Fibroblast of gingiva (primary cell): ENCODE measurements at regions not wholly inside any gene's neighbourhood (a gene's known extent, or its start where the extent isn't known, plus 50 kb on each side); places are given as distances from the start of the nearest gene placed in this dataset.
"Not testable (repeated sequence)": the region's sequence is repeated elsewhere in the genome, so short reads cannot be mapped to it uniquely, and the experiment has no call there.

ENCODE experiments used
- DNase-seq: peaks from one replicate; pipeline ENCODE4 v3.0.0-alpha.2; 2011; ENCODE audit warnings: low read depth

- DNase-seq: no peak
Measured at GRCh38 chr10:118805146-118805545, 50.4 kb upstream of the CACUL1 start.

GRCh38 chr10:118807512-118808305 lies 52.9 kb upstream of the CACUL1 start:
- DNase-seq: no peak

GRCh38 chr10:118808601-118809356 lies 54.0 kb upstream of the CACUL1 start:
- no peak for DNase-seq

DNA sequence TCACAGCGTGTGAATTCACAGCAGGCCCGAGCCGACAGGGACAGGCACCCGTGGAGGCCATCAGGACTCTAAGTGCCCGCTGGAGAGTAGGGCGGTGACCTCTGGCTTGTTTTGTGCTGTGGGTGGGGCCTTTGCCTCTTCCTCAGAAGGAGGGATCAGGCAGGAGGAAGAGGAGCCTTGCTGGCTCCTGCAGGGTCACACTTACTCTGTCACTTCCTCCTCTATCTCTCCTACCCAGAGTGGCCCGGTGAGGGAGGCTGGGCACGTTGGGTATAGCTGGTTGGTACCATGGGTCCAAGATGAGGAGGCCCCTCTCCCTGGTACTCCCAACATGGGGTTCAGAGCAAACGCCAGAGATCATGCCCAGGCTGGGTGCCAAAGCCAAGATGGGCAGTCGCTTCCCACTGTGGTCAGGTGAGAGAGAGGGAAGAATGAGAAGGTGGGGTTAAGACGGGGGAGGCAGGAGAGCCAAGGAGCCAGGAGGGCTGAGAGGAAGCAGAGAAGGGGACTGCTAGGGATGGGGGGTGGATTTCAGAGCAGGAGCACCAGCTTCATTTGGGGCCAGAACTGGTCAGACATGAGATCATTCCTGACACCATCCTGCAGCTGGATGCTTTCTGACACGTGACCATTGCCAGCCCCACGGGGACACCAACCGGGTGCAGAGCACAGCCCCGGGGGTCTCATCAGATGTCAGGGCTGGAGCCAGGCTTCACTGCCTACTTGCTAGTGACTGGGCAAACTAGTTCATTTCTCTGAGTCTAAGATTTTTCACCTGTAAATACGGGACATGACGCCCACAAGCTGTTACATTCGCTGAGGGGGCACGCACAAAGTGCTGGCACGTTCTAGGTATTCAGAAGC lies 54.8 kb upstream of the CACUL1 start:
- no peak for DNase-seq

GRCh38 chr10:118810796-118811505 lies 56.2 kb upstream of the CACUL1 start:
- DNase-seq: no peak

GRCh38 chr10:118811675-118812392 lies 57.1 kb upstream of the CACUL1 start:
- DNase-seq: no peak

GRCh38 chr10:118812393-118812740 lies 57.6 kb upstream of the CACUL1 start:
- DNase-seq: no peak

GRCh38 chr10:118813001-118813400 lies 58.2 kb upstream of the CACUL1 start:
- DNase-seq: not testable (repeated sequence)

GRCh38 chr10:118816471-118817168 lies 61.9 kb upstream of the CACUL1 start:
- no peak for DNase-seq

DNA sequence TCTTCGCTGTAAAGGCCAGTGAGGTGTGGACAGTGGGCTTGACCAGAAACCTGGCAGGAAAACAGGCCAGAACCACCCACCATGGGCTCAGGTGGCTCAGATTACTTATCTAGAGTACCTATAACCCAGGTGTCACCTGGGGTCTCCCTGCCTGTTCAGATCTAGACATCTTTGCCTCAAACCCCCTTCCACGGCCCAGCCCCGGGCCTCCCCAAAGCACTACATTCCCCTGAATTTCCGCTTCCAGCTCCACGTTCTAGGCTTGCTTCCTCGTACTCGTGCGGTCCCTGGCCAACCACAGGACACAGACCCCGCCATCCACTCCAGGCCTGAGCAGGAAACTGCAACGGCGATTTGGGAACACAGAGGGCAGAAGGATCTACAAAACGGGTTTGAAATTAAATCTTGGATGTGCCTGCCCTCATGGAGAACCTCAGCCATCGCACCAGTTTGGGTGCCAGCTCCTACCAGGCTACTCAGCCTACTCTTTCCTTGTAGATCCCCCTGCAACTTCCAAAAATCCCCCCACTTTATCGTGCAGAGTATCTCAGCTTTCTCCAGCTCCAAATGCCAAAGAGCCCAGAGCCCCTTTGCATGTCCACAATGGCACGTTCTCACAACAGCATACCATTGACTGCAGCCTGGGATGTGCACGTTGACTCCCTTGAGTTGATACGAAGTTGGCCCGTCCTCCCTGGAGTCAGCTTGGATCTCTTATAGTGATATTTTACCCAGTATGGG lies 62.7 kb upstream of the CACUL1 start:
- no peak for DNase-seq

- no peak for DNase-seq
Measured at GRCh38 chr10:118818621-118819221, 64.0 kb upstream of the CACUL1 start.

- DNase-seq: no peak
Measured at GRCh38 chr10:118820326-118821116, 65.8 kb upstream of the CACUL1 start.

DNA sequence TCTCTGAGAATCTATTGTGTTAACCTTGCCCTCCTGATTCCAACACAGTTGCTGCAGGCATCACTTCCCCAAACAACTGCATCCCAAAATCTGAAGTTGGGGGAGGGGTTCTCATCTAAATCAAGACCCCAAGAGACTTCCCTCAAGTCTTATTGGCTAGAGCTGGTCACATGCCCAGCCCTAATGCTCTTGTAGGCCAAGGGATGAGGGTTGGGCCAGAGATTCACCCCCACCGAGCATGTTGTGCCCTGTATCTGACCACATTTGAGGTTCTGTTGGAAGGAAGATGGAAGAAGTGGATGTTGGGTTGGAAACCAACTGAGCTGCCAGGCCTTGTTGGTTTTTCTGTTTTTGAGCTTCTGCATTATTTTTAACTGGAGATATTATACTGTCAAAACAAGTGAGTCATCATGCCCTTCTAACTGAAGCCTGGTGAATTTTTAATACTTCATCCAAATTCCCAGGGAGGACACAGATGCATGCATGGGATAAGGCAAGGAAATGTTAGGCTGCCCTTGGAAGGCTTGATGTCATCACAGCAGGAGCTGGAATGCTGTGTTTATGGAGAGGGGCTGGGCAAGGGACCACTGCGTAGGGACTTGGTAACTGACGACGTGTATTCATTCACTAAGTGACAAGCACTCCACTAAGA lies 68.6 kb upstream of the CACUL1 start:
- DNase-seq: no peak

DNA sequence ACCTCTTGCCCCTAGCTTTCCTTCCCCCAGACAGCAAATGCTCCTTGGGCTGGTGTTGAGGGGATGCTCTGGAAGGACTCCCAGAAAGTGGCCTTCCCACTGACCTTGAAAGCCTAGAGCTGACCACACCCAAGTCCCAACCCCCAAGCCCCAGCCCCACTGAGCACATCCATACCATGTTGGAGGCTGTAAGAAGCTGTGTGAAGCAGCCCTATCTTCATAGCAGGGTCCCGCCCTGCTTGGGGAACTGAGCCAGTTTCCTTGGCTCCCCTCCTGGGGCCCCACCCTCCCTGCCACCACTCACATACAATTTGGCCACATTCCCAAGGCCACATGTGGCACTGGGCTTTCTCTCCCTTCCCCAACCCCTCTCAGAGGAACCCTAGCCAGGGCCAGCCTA lies 72.3 kb upstream of the CACUL1 start:
- DNase-seq: no peak

GRCh38 chr10:118827466-118828155 lies 72.8 kb upstream of the CACUL1 start:
- no peak for DNase-seq

- no peak for DNase-seq
Measured at GRCh38 chr10:118832241-118832651, 77.5 kb upstream of the CACUL1 start.

- DNase-seq: not testable (repeated sequence)
Measured at GRCh38 chr10:118834370-118834769, 79.6 kb upstream of the CACUL1 start.
